IMR-90 (cell line): ENCODE measurements at regions not wholly inside any gene's neighbourhood (a gene's known extent, or its start where the extent isn't known, plus 50 kb on each side); places are given as distances from the start of the nearest gene placed in this dataset.
"Not testable (repeated sequence)": the region's sequence is repeated elsewhere in the genome, so short reads cannot be mapped to it uniquely, and the experiment has no call there.

Experiments
- ATAC-seq: fragments of 200-7000 bp; cut with Tn5 transposase; 2 replicates; pipeline ENCODE4 v1.9.1; 2020; ENCODE audit warnings: low read depth, mild to moderate bottlenecking, moderate library complexity
- BruUV-seq: library from RNA; stranded (reverse); fragments of 400-500 nt; replicated peaks from 2 replicates; lab custom pipeline; 2021; lab: Mats Ljungman, UMichigan
- CTCF ChIA-PET: fragments of 300-600 bp; formaldehyde crosslinking; extraction: SDS; loops from one replicate; lab custom pipeline; 2021; ENCODE audit warnings: antibody characterized with exemption; lab: Yijun Ruan, JAX
- POLR2A ChIA-PET: fragments of 300-600 bp; sonication (Branson Sonifier 250); formaldehyde crosslinking; loops from one replicate; lab custom pipeline; 2022; ENCODE audit warnings: antibody characterized with exemption; ENCODE audit not compliant: unreplicated experiment; lab: Charles Lee
- DNase-seq: peaks from one replicate; pipeline ENCODE4 v3.0.0; 2013
- H2AFZ ChIP-seq: replicated peaks from 2 replicates; pipeline ENCODE3; 2013; ENCODE audit warnings: low read length, mild to moderate bottlenecking; ENCODE audit not compliant: poor library complexity
- H2AK5ac ChIP-seq: 2 replicates; pipeline ENCODE4 v1.6.1; 2013; ENCODE audit warnings: low read depth, low read length, inconsistent platforms
- H2AK9ac ChIP-seq: replicated peaks from 2 replicates; pipeline ENCODE3; 2013; ENCODE audit warnings: mild to moderate bottlenecking, low read depth, low read length, moderate library complexity; ENCODE audit not compliant: poor library complexity
- H2BK120ac ChIP-seq: 2 replicates; pipeline ENCODE4 v1.6.1; 2013; ENCODE audit warnings: low read depth, low read length, inconsistent platforms
- H2BK15ac ChIP-seq: 3 replicates; pipeline ENCODE4 v1.6.1; 2013; ENCODE audit warnings: low read depth, low read length, inconsistent platforms
- H2BK20ac ChIP-seq: 2 replicates; pipeline ENCODE4 v1.6.1; 2013; ENCODE audit warnings: low read depth, mild to moderate bottlenecking, inconsistent platforms, low read length, moderate library complexity
- H2BK5ac ChIP-seq: 2 replicates; pipeline ENCODE4 v1.6.1; 2013; ENCODE audit warnings: mild to moderate bottlenecking, low read depth, low read length, inconsistent platforms; ENCODE audit not compliant: poor library complexity, severe bottlenecking
- H3K14ac ChIP-seq: replicated peaks from 2 replicates; pipeline ENCODE4 v1.6.1; 2013; ENCODE audit warnings: low read depth, low read length, inconsistent platforms
- H3K18ac ChIP-seq: 2 replicates; pipeline ENCODE4 v1.6.1; 2013; ENCODE audit warnings: low read depth, low read length, control low read depth
- H3K23ac ChIP-seq: 2 replicates; pipeline ENCODE4 v1.6.1; 2013; ENCODE audit warnings: low read depth, low read length, inconsistent platforms
- H3K27ac ChIP-seq: 2 replicates; pipeline ENCODE4 v1.5.1; 2013; ENCODE audit warnings: mild to moderate bottlenecking, control low read depth, low read length; ENCODE audit not compliant: insufficient read depth
- H3K27me3 ChIP-seq: 2 replicates; pipeline ENCODE4 v1.6.1; 2013; ENCODE audit warnings: low read length; ENCODE audit not compliant: control insufficient read depth, insufficient read depth
- H3K36me3 ChIP-seq: 2 replicates; pipeline ENCODE4 v1.6.1; 2013; ENCODE audit warnings: low read length, mixed read lengths; ENCODE audit not compliant: control insufficient read depth, insufficient read depth
- H3K4ac ChIP-seq: 2 replicates; pipeline ENCODE4 v1.6.1; 2013; ENCODE audit warnings: low read depth, low read length, inconsistent platforms
- H3K4me1 ChIP-seq: 2 replicates; pipeline ENCODE4 v1.6.1; 2013; ENCODE audit warnings: low read length, mixed read lengths; ENCODE audit not compliant: control insufficient read depth, insufficient read depth
- H3K4me2 ChIP-seq: 2 replicates; pipeline ENCODE4 v1.6.1; 2013; ENCODE audit warnings: low read depth, mild to moderate bottlenecking, control low read depth, low read length, moderate library complexity
- H3K4me3 ChIP-seq: 2 replicates; pipeline ENCODE4 v1.5.1; 2013; ENCODE audit warnings: low read depth, mild to moderate bottlenecking, control low read depth, low read length, moderate library complexity; ENCODE audit not compliant: insufficient read depth
- H3K56ac ChIP-seq: 2 replicates; pipeline ENCODE4 v1.6.1; 2013; ENCODE audit warnings: low read length, inconsistent platforms; ENCODE audit not compliant: insufficient read depth; ENCODE audit errors: extremely low read depth
- H3K79me1 ChIP-seq, 2 experiments: 2 replicates each; pipeline ENCODE4 v1.6.1; 2013; ENCODE audit warnings: low read length in 2 of 2, inconsistent platforms in 1 of 2, low read depth in 1 of 2
- H3K9ac ChIP-seq: 2 replicates; pipeline ENCODE4 v1.6.1; 2013; ENCODE audit warnings: low read depth, low read length, control low read depth
- H3K9me1 ChIP-seq: 2 replicates; pipeline ENCODE4 v1.6.1; 2013; ENCODE audit warnings: low read length, inconsistent platforms; ENCODE audit not compliant: insufficient read depth
- H3K9me3 ChIP-seq: 2 replicates; pipeline ENCODE4 v1.6.1; 2013; ENCODE audit warnings: low read length; ENCODE audit not compliant: control insufficient read depth, insufficient read depth
- H4K20me1 ChIP-seq: 2 replicates; pipeline ENCODE4 v1.6.1; 2013; ENCODE audit warnings: low read length, inconsistent platforms; ENCODE audit not compliant: insufficient read depth
- H4K5ac ChIP-seq: 2 replicates; pipeline ENCODE4 v1.6.1; 2013; ENCODE audit warnings: mild to moderate bottlenecking, low read depth, low read length, control low read depth
- H4K8ac ChIP-seq, 2 experiments: 2 replicates each; pipeline ENCODE4 v1.6.1; 2013; ENCODE audit warnings: low read depth in 2 of 2, low read length in 2 of 2, control low read depth in 1 of 2, inconsistent platforms in 1 of 2
- H4K91ac ChIP-seq: 2 replicates; pipeline ENCODE4 v1.6.1; 2013; ENCODE audit warnings: low read depth, low read length, inconsistent platforms; ENCODE audit not compliant: insufficient read depth
- WGBS, 2 experiments: methylation state at CpG; one replicate each; pipeline versions ENCODE4 v1.1.5 to v1.1.7; 2013; ENCODE audit warnings: missing lambda C conversion rate in 2 of 2; ENCODE audit not compliant: insufficient read length in 1 of 2; ENCODE audit errors: extremely low coverage in 2 of 2; 5-methylcytosine and 5-hydroxymethylcytosine counted together
- dilution Hi-C: fragments of 300-500 bp; cut with HindIII; formaldehyde crosslinking; loops from one replicate; pipeline ENCODE4 v1.14.3; 2018; ENCODE audit warnings: low sequenced_read_pairs; ENCODE audit not compliant: unreplicated experiment
- in situ Hi-C: fragments of 300-500 bp; cut with MboI; formaldehyde crosslinking; loops from 3 replicates; pipeline ENCODE4 v1.14.3; 2019; ENCODE audit warnings: low sequenced_read_pairs, inconsistent platforms, mixed read lengths
- intact Hi-C: fragments of 100-400 bp; cut with micrococcal nuclease; formaldehyde crosslinking; loops from 2 replicates; pipeline ENCODE4 v1.10.0; 2022

GRCh38 chr11:14573539-14574057 lies 53.4 kb upstream of the PSMA1 start:
- intact Hi-C loops, H3K4ac ChIP-seq, DNase-seq, H2AFZ ChIP-seq, H4K20me1 ChIP-seq, H2BK5ac ChIP-seq, H2BK15ac ChIP-seq, ATAC-seq, H3K4me1 ChIP-seq, POLR2A ChIA-PET, H3K27ac ChIP-seq, dilution Hi-C loops, H4K91ac ChIP-seq, H3K18ac ChIP-seq, H3K23ac ChIP-seq, in situ Hi-C loops, H3K4me2 ChIP-seq, H3K36me3 ChIP-seq, H2BK120ac ChIP-seq, H3K14ac ChIP-seq, H3K4me3 ChIP-seq, BruUV-seq, H3K9me3 ChIP-seq, H3K79me1 ChIP-seq, H2AK5ac ChIP-seq, H3K9ac ChIP-seq, H4K8ac ChIP-seq, H3K56ac ChIP-seq, H2BK20ac ChIP-seq, H3K9me1 ChIP-seq, H3K27me3 ChIP-seq, H4K5ac ChIP-seq, H2AK9ac ChIP-seq: not testable (repeated sequence)
- 60% methylated on average over 1 of the region's 3 CpGs; no CpG with 5 or more reads in 1 of the 2 experiments for WGBS, 2 experiments
- CTCF ChIA-PET: interaction anchor here (0.5 kb wide), 1 partner anchor 638 kb away, joined by 6 read pairs; no protein-coding TSS in a partner anchor
